ENCODE measurements at regions not wholly inside any gene's neighbourhood (a gene's known extent, or its start where the extent isn't known, plus 50 kb on each side); places are given as distances from the start of the nearest gene placed in this dataset.

DNA sequence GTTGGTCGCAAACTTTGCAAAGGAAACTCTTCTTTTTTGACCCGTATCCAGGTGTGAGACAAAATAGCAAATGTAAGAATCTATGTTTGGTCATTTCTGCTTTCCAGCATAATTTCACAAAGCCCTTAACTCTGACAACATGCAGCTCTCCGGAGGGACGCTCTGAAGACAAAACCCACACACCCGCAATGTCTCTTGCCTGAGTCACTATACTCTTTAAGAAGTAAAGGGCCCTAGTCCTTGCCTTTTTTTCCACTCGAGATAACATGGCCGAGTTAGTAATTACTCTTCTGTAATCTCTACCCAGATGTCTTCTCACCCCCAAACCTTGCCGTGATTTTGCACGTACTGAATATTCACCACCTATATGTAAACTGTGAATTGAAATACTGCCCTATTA, 115.7 kb upstream of the ADAMTS9 start:
- in situ Hi-C loops (cut with MboI; ENCODE audit: low pct_ligation_motif_present in 1 of 4, low pct_unique_long_range_greater_than_20kb in 1 of 4, low sequenced_read_pairs in 3 of 4), result no loop called here
- 85 to 88% methylated on average over 9 of the region's 9 CpGs for whole genome bisulfite sequencing, 2 donors (ENCODE audit: low coverage in 1 of 2)
- no peaks in the 10 kb centered on the region for H3K27me3 ChIP-seq
- intact Hi-C loops (cut with DNase I; ENCODE audit: low total_unique reads), result no loop called here
- no peak overlapping the region for H3K27ac ChIP-seq
- no peaks in the 10 kb centered on the region for H3K9me3 ChIP-seq
- no peak overlapping the region for H3K4me3 ChIP-seq
- TF ChIP-seq, protein P1, sequence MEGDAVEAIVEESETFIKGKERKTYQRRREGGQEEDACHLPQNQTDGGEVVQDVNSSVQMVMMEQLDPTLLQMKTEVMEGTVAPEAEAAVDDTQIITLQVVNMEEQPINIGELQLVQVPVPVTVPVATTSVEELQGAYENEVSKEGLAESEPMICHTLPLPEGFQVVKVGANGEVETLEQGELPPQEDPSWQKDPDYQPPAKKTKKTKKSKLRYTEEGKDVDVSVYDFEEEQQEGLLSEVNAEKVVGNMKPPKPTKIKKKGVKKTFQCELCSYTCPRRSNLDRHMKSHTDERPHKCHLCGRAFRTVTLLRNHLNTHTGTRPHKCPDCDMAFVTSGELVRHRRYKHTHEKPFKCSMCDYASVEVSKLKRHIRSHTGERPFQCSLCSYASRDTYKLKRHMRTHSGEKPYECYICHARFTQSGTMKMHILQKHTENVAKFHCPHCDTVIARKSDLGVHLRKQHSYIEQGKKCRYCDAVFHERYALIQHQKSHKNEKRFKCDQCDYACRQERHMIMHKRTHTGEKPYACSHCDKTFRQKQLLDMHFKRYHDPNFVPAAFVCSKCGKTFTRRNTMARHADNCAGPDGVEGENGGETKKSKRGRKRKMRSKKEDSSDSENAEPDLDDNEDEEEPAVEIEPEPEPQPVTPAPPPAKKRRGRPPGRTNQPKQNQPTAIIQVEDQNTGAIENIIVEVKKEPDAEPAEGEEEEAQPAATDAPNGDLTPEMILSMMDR (IDR thresholded peaks at IDR 0.05), result no peak
- no peak for TF ChIP-seq EP300 (IDR thresholded peaks at IDR 0.05; ENCODE audit: low read depth)
- no peak for TF ChIP-seq POLR2A (IDR thresholded peaks at IDR 0.05)
- TF ChIP-seq POLR2AphosphoS5 (IDR thresholded peaks at IDR 0.05), result no peak
- no peak for DNase-seq
- peaks cover 0 to 10% (median 4%) of the 10 kb centered on the region in 4 donors for H3K4me1 ChIP-seq
- no peaks in the 10 kb centered on the region for H3K36me3 ChIP-seq

DNA sequence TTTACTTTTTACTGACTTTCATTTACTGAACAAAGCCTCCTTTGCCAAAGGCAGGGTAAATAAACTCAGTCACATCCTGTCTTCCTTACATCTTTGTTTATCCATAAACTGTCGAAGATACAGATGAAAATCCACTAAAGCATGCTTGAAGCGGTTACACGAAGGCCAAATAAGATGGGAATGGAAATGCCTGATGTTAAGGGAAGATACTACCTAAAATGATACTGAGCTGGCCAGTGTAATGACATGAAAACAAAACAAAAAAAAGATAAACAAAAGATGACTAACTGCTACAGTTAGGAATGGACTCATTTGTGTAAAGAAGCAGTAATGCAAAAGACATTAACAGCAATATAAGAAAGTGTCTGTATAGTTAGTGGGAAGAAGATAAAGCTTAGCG, 114.7 kb upstream of the ADAMTS9 start:
- TF ChIP-seq, protein P1 (IDR thresholded peaks at IDR 0.05), result no peak
- no peak for TF ChIP-seq POLR2A (IDR thresholded peaks at IDR 0.05)
- no peak for DNase-seq
- Histone ChIP-seq H3K36me3 (no peaks in the 10 kb centered on the region), H3K4me3 (no peak overlapping the region), H3K4me1 (peaks cover 0 to 10% (median 1%) of the 10 kb centered on the region in 4 donors), H3K27me3 (no peaks in the 10 kb centered on the region), H3K9me3 (no peaks in the 10 kb centered on the region), H3K27ac (no peak overlapping the region)
- in situ Hi-C loops (cut with MboI; ENCODE audit: low pct_ligation_motif_present in 1 of 4, low pct_unique_long_range_greater_than_20kb in 1 of 4, low sequenced_read_pairs in 3 of 4) (no loop called here), intact Hi-C loops (cut with DNase I; ENCODE audit: low total_unique reads) (no loop called here)
- 68 to 85% methylated on average over 4 of the region's 4 CpGs for WGBS, 2 donors (ENCODE audit: low coverage in 1 of 2)

DNA sequence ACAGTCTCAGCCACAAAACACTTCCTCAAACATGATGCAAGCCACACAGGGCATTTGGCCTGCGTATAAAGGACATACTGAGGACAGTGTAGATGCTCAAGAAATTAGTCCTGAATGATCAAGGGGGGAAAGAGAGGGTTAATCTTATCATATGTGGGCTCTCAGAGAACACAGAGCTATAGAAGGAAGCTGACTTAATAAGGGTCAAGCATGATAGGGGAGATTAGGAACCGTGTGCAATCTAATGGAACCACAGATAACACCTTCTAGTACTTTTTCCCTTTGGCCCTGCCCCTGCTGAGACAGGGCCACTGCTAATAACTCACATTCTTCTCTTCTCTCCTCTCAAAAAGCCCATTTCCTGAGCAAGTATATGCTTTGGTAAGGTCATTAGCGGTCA, 114.1 kb upstream of the ADAMTS9 start:
- no peaks in the 10 kb centered on the region for H3K27me3 ChIP-seq
- no peak overlapping the region for H3K4me3 ChIP-seq
- TF ChIP-seq, protein P1 (IDR thresholded peaks at IDR 0.05), result no peak
- TF ChIP-seq POLR2A (IDR thresholded peaks at IDR 0.05), result no peak
- TF ChIP-seq POLR2AphosphoS5 (IDR thresholded peaks at IDR 0.05), result no peak
- no peak for TF ChIP-seq EP300 (IDR thresholded peaks at IDR 0.05; ENCODE audit: low read depth)
- peaks cover 0 to 6% (median 0%) of the 10 kb centered on the region in 4 donors for H3K4me1 ChIP-seq
- intact Hi-C loops (cut with DNase I; ENCODE audit: low total_unique reads) (no loop called here), in situ Hi-C loops (cut with MboI; ENCODE audit: low pct_ligation_motif_present in 1 of 4, low pct_unique_long_range_greater_than_20kb in 1 of 4, low sequenced_read_pairs in 3 of 4) (no loop called here)
- H3K9me3 ChIP-seq, result no peaks in the 10 kb centered on the region
- no peak overlapping the region for H3K27ac ChIP-seq
- no peak for DNase-seq
- 71 to 73% methylated on average over 3 of the region's 3 CpGs for WGBS, 2 donors (ENCODE audit: low coverage in 1 of 2)
- no peaks in the 10 kb centered on the region for H3K36me3 ChIP-seq

DNA sequence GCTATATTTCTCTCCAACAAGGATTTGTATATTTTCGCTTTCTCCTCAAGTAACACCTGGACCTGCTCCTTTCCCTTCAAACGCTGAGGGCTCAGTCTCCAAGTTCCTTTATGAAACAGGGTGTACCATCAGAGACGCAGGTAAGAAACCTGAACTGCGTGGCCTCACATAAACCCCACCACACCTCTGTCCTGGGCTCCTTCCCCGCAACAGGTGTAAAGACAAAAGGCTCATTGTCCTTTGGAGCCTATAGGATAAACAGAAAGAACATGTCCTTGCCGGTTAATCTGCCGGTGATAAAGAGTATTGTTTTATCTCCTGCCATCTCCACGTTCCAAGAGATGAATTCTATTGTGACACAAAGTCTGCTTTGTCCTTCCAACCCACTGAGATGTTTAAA, 111.8 kb upstream of the ADAMTS9 start:
- no peaks in the 10 kb centered on the region for H3K9me3 ChIP-seq
- intact Hi-C loops (cut with DNase I; ENCODE audit: low total_unique reads) (no loop called here), in situ Hi-C loops (cut with MboI; ENCODE audit: low pct_ligation_motif_present in 1 of 4, low pct_unique_long_range_greater_than_20kb in 1 of 4, low sequenced_read_pairs in 3 of 4) (no loop called here)
- peak; percentile 17 for DNase-seq
- no peaks in the 10 kb centered on the region for H3K36me3 ChIP-seq
- TF ChIP-seq EP300 (IDR thresholded peaks at IDR 0.05; ENCODE audit: low read depth), result no peak
- TF ChIP-seq, protein P1 (IDR thresholded peaks at IDR 0.05), result no peak
- TF ChIP-seq POLR2A (IDR thresholded peaks at IDR 0.05), result no peak
- TF ChIP-seq POLR2AphosphoS5 (IDR thresholded peaks at IDR 0.05), result no peak
- H3K4me3 ChIP-seq, result no peak overlapping the region
- no peaks in the 10 kb centered on the region for H3K27me3 ChIP-seq
- no peaks in the 10 kb centered on the region for H3K4me1 ChIP-seq
- no peak overlapping the region for H3K27ac ChIP-seq
- 52 to 56% methylated on average over 3 to 8 of the region's 8 CpGs for WGBS, 2 donors (ENCODE audit: low coverage in 1 of 2)

Measured in transverse colon (tissue), 4 donors.